ENCODE measurements at regions not wholly inside any gene's neighbourhood (a gene's known extent, or its start where the extent isn't known, plus 50 kb on each side); places are given as distances from the start of the nearest gene placed in this dataset.

DNA sequence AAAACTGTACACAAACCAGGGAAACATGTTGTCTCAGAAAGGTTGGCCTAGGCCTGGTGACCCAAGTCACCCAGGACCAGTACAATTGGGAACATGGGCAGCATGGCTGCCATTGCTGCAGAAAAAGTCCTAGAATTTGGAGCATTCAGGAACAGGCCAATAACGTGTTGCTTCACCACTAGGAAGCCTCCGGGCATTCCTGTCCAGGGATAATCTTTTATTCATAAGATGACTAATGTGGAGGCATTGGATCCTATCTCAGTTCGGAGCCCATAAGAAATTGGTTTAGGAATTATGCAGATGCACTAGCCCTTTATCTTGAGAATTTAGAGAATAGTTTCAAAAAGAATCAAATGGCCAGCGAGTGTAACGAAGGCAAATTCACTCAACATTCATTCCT lies 242.8 kb upstream of the NDST4 start:
- TF ChIP-seq CTCF (IDR thresholded peaks at IDR 0.05) = no peak
- no peak for TF ChIP-seq ZFX (IDR thresholded peaks at IDR 0.05; ENCODE audit: borderline replicate concordance)

All from 22Rv1 (cell line).